Ascending aorta (tissue), 2 donors: ENCODE measurements at regions not wholly inside any gene's neighbourhood (a gene's known extent, or its start where the extent isn't known, plus 50 kb on each side); places are given as distances from the start of the nearest gene placed in this dataset.

Experiments used
- DNase-seq, 2 donors: peaks; one replicate each; pipeline ENCODE4 v3.0.0-alpha.2; 2019; ENCODE audit warnings: low spot score in 2 of 2
- H3K27ac ChIP-seq, 2 donors: fragments of 200-600 bp; sonication (generic); one replicate each; pipeline ENCODE4 v1.5.1; 2016 to 2017; ENCODE audit warnings: mild to moderate bottlenecking in 1 of 2
- H3K27me3 ChIP-seq: fragments of 200-600 bp; sonication (generic); one replicate; pipeline ENCODE4 v1.5.1; 2017
- H3K36me3 ChIP-seq, 2 donors: fragments of 200-600 bp; sonication (generic); one replicate each; pipeline ENCODE4 v1.5.1; 2016
- H3K4me1 ChIP-seq, 2 donors: fragments of 200-600 bp; sonication (generic); one replicate each; pipeline ENCODE4 v1.5.1; 2016 to 2017; ENCODE audit warnings: mild to moderate bottlenecking in 1 of 2
- H3K4me3 ChIP-seq, 2 donors: fragments of 200-600 bp; sonication (generic); one replicate each; pipeline ENCODE4 v1.5.1; 2016 to 2017; ENCODE audit warnings: mild to moderate bottlenecking in 1 of 2
- H3K9me3 ChIP-seq, 2 donors: fragments of 200-600 bp; sonication (generic); one replicate each; pipeline ENCODE4 v1.5.1; 2016
- CTCF ChIP-seq, 3 experiments: fragments of 200-600 bp in 2 of 3; fragments of 450-650 bp in 1 of 3; sonication (generic) in 2 of 3; IDR thresholded peaks; one replicate each; pipeline ENCODE4 v1.5.1; 2016 to 2019; ENCODE audit warnings: antibody characterized with exemption in 3 of 3, mild to moderate bottlenecking in 1 of 3, moderate library complexity in 1 of 3
- intact Hi-C: fragments of 100-400 bp; cut with DNase I; formaldehyde crosslinking; loops from one replicate; pipeline ENCODE4 v1.15.1; 2023

GRCh38 chr13:106858903-106859532, 291.1 kb upstream of the ARGLU1 start:
- Histone ChIP-seq H3K4me3 (no peak overlapping the region), H3K36me3 (no peaks in the 10 kb centered on the region), H3K27me3 (no peaks in the 10 kb centered on the region), H3K4me1 (no peaks in the 10 kb centered on the region), H3K27ac (no peak overlapping the region), H3K9me3 (no peaks in the 10 kb centered on the region)
- TF ChIP-seq CTCF (IDR thresholded peaks at IDR 0.05): no peak
- DNase-seq: no peak
- intact Hi-C loops: no loop called here

GRCh38 chr13:106852436-106852835, 284.5 kb upstream of the ARGLU1 start:
- H3K4me1 ChIP-seq: no peaks in the 10 kb centered on the region
- no peak for TF ChIP-seq CTCF (IDR thresholded peaks at IDR 0.05)
- DNase-seq: no peak
- H3K9me3 ChIP-seq: no peaks in the 10 kb centered on the region
- no peaks in the 10 kb centered on the region for H3K36me3 ChIP-seq
- H3K27ac ChIP-seq: no peak overlapping the region
- intact Hi-C loops: no loop called here
- no peak overlapping the region for H3K4me3 ChIP-seq
- H3K27me3 ChIP-seq: no peaks in the 10 kb centered on the region

GRCh38 chr13:106850973-106851650, 283.2 kb upstream of the ARGLU1 start:
- Histone ChIP-seq H3K4me3 (no peak overlapping the region), H3K36me3 (no peaks in the 10 kb centered on the region), H3K27ac (no peak overlapping the region), H3K9me3 (no peaks in the 10 kb centered on the region), H3K27me3 (no peaks in the 10 kb centered on the region), H3K4me1 (no peaks in the 10 kb centered on the region)
- no peak for DNase-seq
- no peak for TF ChIP-seq CTCF (IDR thresholded peaks at IDR 0.05)
- intact Hi-C loops: no loop called here

GRCh38 chr13:106846571-106847448, 278.9 kb upstream of the ARGLU1 start:
- Histone ChIP-seq H3K27ac (no peak overlapping the region), H3K36me3 (no peaks in the 10 kb centered on the region), H3K4me3 (no peak overlapping the region), H3K27me3 (no peaks in the 10 kb centered on the region), H3K4me1 (no peaks in the 10 kb centered on the region), H3K9me3 (no peaks in the 10 kb centered on the region)
- intact Hi-C loops: no loop called here
- DNase-seq: no peak
- no peak for TF ChIP-seq CTCF (IDR thresholded peaks at IDR 0.05)

GRCh38 chr13:106836186-106836802, 268.4 kb upstream of the ARGLU1 start:
- intact Hi-C loops: no loop called here
- no peak for DNase-seq

More at GRCh38 chr13:106836186-106836802, 268.4 kb upstream of the ARGLU1 start:
- no peak for TF ChIP-seq CTCF (IDR thresholded peaks at IDR 0.05)
- Histone ChIP-seq H3K36me3 (no peaks in the 10 kb centered on the region), H3K4me3 (no peak overlapping the region), H3K27ac (no peak overlapping the region), H3K27me3 (no peaks in the 10 kb centered on the region), H3K4me1 (no peaks in the 10 kb centered on the region), H3K9me3 (no peaks in the 10 kb centered on the region)
